T-cell (primary cell): ENCODE measurements at regions not wholly inside any gene's neighbourhood (a gene's known extent, or its start where the extent isn't known, plus 50 kb on each side); places are given as distances from the start of the nearest gene placed in this dataset.

ENCODE experiments used
- ATAC-seq, 4 experiments: fragments of 200-7000 bp in 3 of 4; fragments of 150-1000 bp in 1 of 4; cut with Tn5 transposase; replicated peaks in 1 of 4; 1 replicate in 3 of 4; 2 replicates in 1 of 4; pipeline ENCODE4 v1.10.0; 2021; ENCODE audit warnings: moderate library complexity in 3 of 4, mild to moderate bottlenecking in 2 of 4, moderate number of reproducible peaks in 1 of 4
- CTCF ChIA-PET, 2 donors: fragments of 300-600 bp; sonication (Branson Sonifier 250); formaldehyde crosslinking; loops; one replicate each; lab custom pipeline; 2022; ENCODE audit warnings: antibody characterized with exemption in 2 of 2; lab: Charles Lee
- POLR2A ChIA-PET, 2 donors: fragments of 300-600 bp; sonication (Branson Sonifier 250); formaldehyde crosslinking; loops; one replicate each; lab custom pipeline; 2022; ENCODE audit warnings: antibody characterized with exemption in 2 of 2; lab: Charles Lee
- DNase-seq, 35 experiments: peaks; one replicate each; pipeline versions ENCODE4 v3.0.0 to v3.0.0-alpha.2; 2013 to 2023
- H3K27ac ChIP-seq: one replicate; pipeline ENCODE4 v1.5.1; 2013; ENCODE audit warnings: low read length
- H3K27me3 ChIP-seq, 2 experiments: replicated peaks in 1 of 2; 1 replicate in 1 of 2; 2 replicates in 1 of 2; pipeline versions ENCODE4 v1.6.1 to v1.7.0; 2013; ENCODE audit warnings: low read length in 1 of 2, mixed read lengths in 1 of 2; ENCODE audit not compliant: control insufficient read depth in 2 of 2, insufficient read depth in 2 of 2; ENCODE audit errors: extremely low read depth in 1 of 2
- H3K36me3 ChIP-seq, 2 donors: 1 replicate in 1 of 2; 2 replicates in 1 of 2; pipeline versions ENCODE4 v1.6.1 to v1.7.0; 2013; ENCODE audit warnings: low read length in 1 of 2; ENCODE audit not compliant: control insufficient read depth in 2 of 2, insufficient read depth in 1 of 2; ENCODE audit errors: extremely low read depth in 1 of 2
- H3K4me1 ChIP-seq, 2 experiments: 1 replicate in 1 of 2; 2 replicates in 1 of 2; pipeline versions ENCODE4 v1.6.1 to v1.7.0; 2013; ENCODE audit warnings: low read length in 2 of 2, mixed read lengths in 1 of 2; ENCODE audit not compliant: insufficient read depth in 2 of 2, control insufficient read depth in 1 of 2; ENCODE audit errors: extremely low read depth in 1 of 2
- H3K4me3 ChIP-seq, 2 donors: 1 replicate in 1 of 2; 2 replicates in 1 of 2; pipeline versions ENCODE4 v1.5.1 to v1.7.0; 2013; ENCODE audit warnings: mild to moderate bottlenecking in 2 of 2, low read length in 1 of 2, moderate library complexity in 1 of 2; ENCODE audit not compliant: control insufficient read depth in 1 of 2; ENCODE audit errors: extremely low read depth in 1 of 2
- H3K9me3 ChIP-seq: 2 replicates; pipeline ENCODE4 v1.7.0; 2013
- H3K27ac Mint-ChIP-seq, 2 donors: one replicate each; pipeline ENCODE4 v1.8.0; 2020 to 2021; ENCODE audit warnings: mild to moderate bottlenecking in 2 of 2, mixed read lengths in 2 of 2
- H3K27me3 Mint-ChIP-seq, 2 donors: one replicate each; pipeline ENCODE4 v1.8.0; 2021 to 2022; ENCODE audit warnings: mixed read lengths in 2 of 2
- H3K36me3 Mint-ChIP-seq: one replicate; pipeline ENCODE4 v1.8.0; 2021; ENCODE audit warnings: mixed read lengths
- H3K4me1 Mint-ChIP-seq, 3 donors: one replicate each; pipeline ENCODE4 v1.8.0; 2020 to 2022; ENCODE audit warnings: mixed read lengths in 3 of 3, mild to moderate bottlenecking in 1 of 3
- H3K4me3 Mint-ChIP-seq, 3 donors: one replicate each; pipeline ENCODE4 v1.8.0; 2020 to 2022; ENCODE audit warnings: mild to moderate bottlenecking in 3 of 3, mixed read lengths in 3 of 3, moderate library complexity in 3 of 3
- H3K9me3 Mint-ChIP-seq, 3 donors: one replicate each; pipeline ENCODE4 v1.8.0; 2020 to 2022; ENCODE audit warnings: mixed read lengths in 3 of 3
- WGBS: methylation state at CpG from one replicate; pipeline ENCODE4 v1.1.5; 2013; ENCODE audit warnings: missing lambda C conversion rate; ENCODE audit not compliant: insufficient coverage; 5-methylcytosine and 5-hydroxymethylcytosine counted together

DNA sequence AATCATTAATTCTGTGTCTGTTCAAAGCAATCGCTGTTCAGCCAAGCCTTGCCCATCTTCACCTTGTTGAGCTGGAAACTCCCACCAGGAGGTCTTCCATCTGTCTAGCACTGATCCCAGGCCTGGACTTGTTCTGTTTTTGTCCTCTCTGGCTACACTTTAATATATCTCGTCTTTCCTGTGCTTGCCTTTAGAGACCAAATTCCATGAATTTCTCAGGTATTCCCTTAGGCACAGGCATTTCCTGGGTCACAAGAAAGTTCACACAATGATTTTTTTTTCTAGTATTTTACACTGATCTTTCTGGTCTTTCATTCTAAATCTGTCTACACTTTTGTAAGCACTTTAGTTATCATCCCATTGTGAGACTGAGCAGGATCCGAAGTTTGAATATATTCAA lies 116.4 kb upstream of the CCND2 start:
- no peaks in the 10 kb centered on the region for H3K9me3 ChIP-seq
- Mint-ChIP-seq H3K4me1 (peaks cover 30 to 55% (median 40%) of the 10 kb centered on the region in 3 donors), H3K27me3 (no peaks in the 10 kb centered on the region), H3K9me3 (no peaks in the 10 kb centered on the region), H3K36me3 (no peaks in the 10 kb centered on the region), H3K4me3 (no peak overlapping the region), H3K27ac (no peak overlapping the region)
- POLR2A ChIA-PET: interaction anchor here (0.6 kb wide), 3 partner anchors 18 to 87 kb away, joined by 3 to 9 read pairs (median 5); no protein-coding TSS in a partner anchor
- H3K4me3 ChIP-seq: no peak overlapping the region
- no peaks in the 10 kb centered on the region for H3K27me3 ChIP-seq
- CTCF ChIA-PET: no interaction called here
- no peak overlapping the region for H3K27ac ChIP-seq
- ATAC-seq (no peak), DNase-seq (no peak)
- H3K36me3 ChIP-seq: no peaks in the 10 kb centered on the region
- peaks cover 18 to 35% of the 10 kb centered on the region in 2 experiments for H3K4me1 ChIP-seq
- WGBS: 100% methylated on average over 2 of the region's 3 CpGs

DNA sequence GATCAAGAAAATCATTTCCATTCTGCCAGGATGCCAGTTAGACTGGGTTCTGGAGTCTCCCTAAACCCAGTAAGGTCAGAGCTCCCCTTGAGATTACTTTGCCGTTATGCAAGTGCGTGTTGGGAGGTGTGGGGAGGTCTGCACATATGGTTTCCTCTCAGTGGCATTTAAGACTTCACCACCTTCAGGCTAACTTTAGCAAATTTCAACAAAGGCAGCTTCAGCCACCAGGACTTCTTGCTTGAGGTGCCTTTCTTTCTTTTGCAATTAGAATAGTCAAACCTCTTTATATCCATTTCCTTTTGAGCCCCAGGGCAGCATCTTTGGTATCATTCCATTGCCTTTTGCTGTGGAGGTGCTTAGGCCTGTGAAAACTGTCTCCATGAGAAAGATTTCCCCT lies 117.2 kb upstream of the CCND2 start:
- no peak overlapping the region for H3K27ac ChIP-seq

DNA sequence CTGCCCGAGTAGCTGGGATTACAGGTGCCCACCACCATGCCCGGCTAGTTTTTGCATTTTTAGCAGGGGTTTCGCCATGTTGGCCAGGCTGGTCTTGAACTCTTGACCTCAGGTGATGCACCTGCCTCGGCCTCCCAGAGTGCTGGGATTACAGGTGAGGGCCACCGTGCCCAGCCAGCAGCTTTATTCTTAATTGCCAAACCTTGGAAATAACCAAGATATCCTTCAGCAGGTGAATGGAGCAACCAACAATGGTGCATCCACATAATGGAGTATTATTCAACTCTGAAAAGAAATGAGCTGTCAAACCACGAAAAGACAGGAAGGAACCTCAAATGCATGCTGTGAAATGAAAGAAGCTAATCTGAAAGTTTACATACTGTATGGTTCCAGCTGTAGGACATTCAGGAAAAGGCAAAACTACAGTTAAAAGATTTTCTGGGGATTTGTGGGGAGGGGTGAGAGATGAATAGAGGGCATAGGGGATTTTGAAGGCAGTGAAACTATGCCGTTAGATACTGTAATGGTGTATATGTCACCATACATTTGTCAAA lies 118.8 kb upstream of the CCND2 start:
- WGBS: 75% methylated on average over 6 of the region's 7 CpGs
- Histone ChIP-seq H3K36me3 (no peaks in the 10 kb centered on the region), H3K4me3 (no peak overlapping the region), H3K9me3 (no peaks in the 10 kb centered on the region), H3K27me3 (no peaks in the 10 kb centered on the region), H3K4me1 (peaks cover 19 to 35% of the 10 kb centered on the region in 2 experiments), H3K27ac (peak overlapping the region; percentile 23)
- DNase-seq: no peak
- peaks cover 0 to 4% (median 4%) of the 10 kb centered on the region in 3 donors for H3K9me3 Mint-ChIP-seq
- POLR2A ChIA-PET: interaction anchor here (0.6 to 0.7 kb wide), 2 partner anchors 14 to 214 kb away, joined by 4 to 5 read pairs; no protein-coding TSS in a partner anchor
- peak overlapping the region in 1 of 3 donors; percentile 62 for H3K4me3 Mint-ChIP-seq
- CTCF ChIA-PET: interaction anchor here (0.7 to 2.7 kb wide), 4 partner anchors 10 to 226 kb away, joined by 3 to 7 read pairs (median 4); no protein-coding TSS in a partner anchor
- H3K36me3 Mint-ChIP-seq: peaks cover 3% of the 10 kb centered on the region
- H3K27ac Mint-ChIP-seq: peak overlapping the region in 1 of 2 donors; percentile 92
- ATAC-seq: no peak
- H3K27me3 Mint-ChIP-seq: no peaks in the 10 kb centered on the region
- H3K4me1 Mint-ChIP-seq: peaks cover 35 to 71% (median 46%) of the 10 kb centered on the region in 3 donors

More for the DNA sequence above, 117.2 kb upstream of the CCND2 start:
- peaks cover 35 to 63% (median 46%) of the 10 kb centered on the region in 3 donors for H3K4me1 Mint-ChIP-seq
- Histone ChIP-seq H3K36me3 (no peaks in the 10 kb centered on the region), H3K4me3 (no peak overlapping the region), H3K9me3 (no peaks in the 10 kb centered on the region), H3K4me1 (peaks cover 19 to 35% of the 10 kb centered on the region in 2 experiments), H3K27me3 (no peaks in the 10 kb centered on the region)
- CTCF ChIA-PET: interaction anchor here in 1 of 2 donors (0.5 kb wide), 1 partner anchor 8 kb away, joined by 9 read pairs; no protein-coding TSS in a partner anchor
- no peaks in the 10 kb centered on the region for H3K27me3 Mint-ChIP-seq
- H3K9me3 Mint-ChIP-seq: peaks cover 0 to 3% (median 3%) of the 10 kb centered on the region in 3 donors
- ATAC-seq (no peak), DNase-seq (no peak)
- whole genome bisulfite sequencing: no CpG with 5 or more reads among the region's 2 CpGs
- POLR2A ChIA-PET: interaction anchor here in 1 of 2 donors (0.6 kb wide), 1 partner anchor 86 kb away, joined by 9 read pairs; no protein-coding TSS in a partner anchor
- H3K4me3 Mint-ChIP-seq: no peak overlapping the region
- no peak overlapping the region for H3K27ac Mint-ChIP-seq
- H3K36me3 Mint-ChIP-seq: no peaks in the 10 kb centered on the region

DNA sequence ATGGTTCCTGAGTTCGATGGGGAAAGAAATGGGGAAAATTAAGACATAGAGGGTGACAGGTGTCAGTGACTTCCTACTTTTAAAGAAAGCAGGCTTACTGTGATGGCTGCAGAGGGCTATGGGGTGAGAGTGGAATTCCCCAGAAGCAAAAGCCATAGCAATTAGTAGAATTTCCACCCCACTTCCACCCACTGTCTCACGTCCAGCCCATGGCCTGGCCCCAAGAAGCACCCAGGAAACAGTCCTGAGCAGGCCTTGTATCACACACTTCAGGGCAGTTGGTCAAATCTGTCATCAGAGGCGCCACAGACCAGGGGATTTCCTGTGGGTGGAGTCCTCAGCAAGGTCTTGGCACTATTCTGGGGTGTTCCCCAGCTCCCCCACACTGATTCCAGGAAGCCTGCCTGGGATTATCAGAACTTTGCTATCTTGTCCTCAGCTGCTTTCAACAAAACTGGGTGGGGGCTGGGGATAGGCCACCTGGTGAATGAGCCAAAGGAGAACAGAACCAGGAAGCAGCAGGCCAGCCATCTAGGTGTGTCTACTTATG lies 120.1 kb upstream of the CCND2 start:
- Mint-ChIP-seq H3K4me3 (peak overlapping the region in 2 of 3 donors; percentile 13 to 62), H3K27ac (peak overlapping the region; percentile 88 to 92), H3K27me3 (no peaks in the 10 kb centered on the region), H3K9me3 (peaks cover 0 to 4% (median 4%) of the 10 kb centered on the region in 3 donors), H3K36me3 (peaks cover 3% of the 10 kb centered on the region), H3K4me1 (peaks cover 42 to 73% (median 54%) of the 10 kb centered on the region in 3 donors)
- Histone ChIP-seq H3K27ac (peak overlapping the region; percentile 74), H3K9me3 (no peaks in the 10 kb centered on the region), H3K4me1 (peaks cover 19 to 39% of the 10 kb centered on the region in 2 experiments), H3K27me3 (no peaks in the 10 kb centered on the region), H3K4me3 (no peak overlapping the region), H3K36me3 (no peaks in the 10 kb centered on the region)
- ChIA-PET POLR2A (no interaction called here), CTCF (interaction anchor here (1.2 to 2.7 kb wide), 2 partner anchors 10 to 11 kb away, joined by 3 to 7 read pairs; no protein-coding TSS in a partner anchor)
- ATAC-seq: peak; percentile 59 to 75 (median 68)
- WGBS: 20% methylated on average over 2 of the region's 3 CpGs
- DNase-seq: peak in 18 of 35 experiments; percentile 8 to 70 (median 21)

DNA sequence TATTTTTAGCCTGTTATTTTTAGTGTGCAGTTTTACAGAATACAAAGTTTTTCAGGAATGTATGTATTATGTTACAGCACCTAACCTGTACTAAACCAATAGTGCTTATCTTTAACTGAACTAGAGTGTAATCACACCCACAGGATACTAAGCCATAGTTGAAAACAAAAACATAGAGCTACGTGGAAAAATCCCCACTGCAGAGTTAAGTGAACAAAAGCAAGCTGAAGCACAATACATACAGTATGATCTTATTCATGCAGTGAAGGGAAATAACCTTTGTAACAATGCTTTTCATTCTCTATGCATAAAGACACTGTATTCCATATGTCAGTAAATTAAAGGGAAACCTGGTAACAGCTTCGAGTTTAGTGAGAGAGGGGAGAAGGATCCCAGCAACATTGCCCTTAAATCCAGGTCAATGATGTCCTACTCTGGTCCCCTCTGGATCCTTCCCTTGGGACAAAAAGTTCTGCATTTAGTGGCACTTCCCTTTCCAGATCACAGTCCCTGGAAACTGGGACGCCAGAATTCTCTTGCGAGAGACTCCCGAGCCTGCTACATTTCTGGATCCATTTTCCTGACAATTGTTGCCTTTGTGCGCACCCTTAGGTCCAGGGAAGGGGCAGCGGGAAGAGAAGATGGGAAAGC lies 121.3 kb upstream of the CCND2 start:
- Mint-ChIP-seq H3K4me3 (peak overlapping the region in 1 of 3 donors; percentile 62), H3K4me1 (peaks cover 50 to 82% (median 58%) of the 10 kb centered on the region in 3 donors), H3K27ac (peak overlapping the region; percentile 88 to 92), H3K27me3 (no peaks in the 10 kb centered on the region), H3K9me3 (peaks cover 0 to 4% (median 4%) of the 10 kb centered on the region in 3 donors), H3K36me3 (peaks cover 3% of the 10 kb centered on the region)
- ATAC-seq: peak in 3 of 4 experiments; percentile 34 to 75 (median 34)
- ChIA-PET CTCF (interaction anchor here in 1 of 2 donors (0.8 to 1.5 kb wide), 3 partner anchors 8 to 266 kb away, joined by 3 to 9 read pairs (median 3); no protein-coding TSS in a partner anchor), POLR2A (interaction anchor here in 1 of 2 donors (0.6 kb wide), 1 partner anchor 117 kb away, joined by 6 read pairs; no protein-coding TSS in a partner anchor)
- Histone ChIP-seq H3K36me3 (no peaks in the 10 kb centered on the region), H3K27ac (peak overlapping the region; percentile 74), H3K27me3 (no peaks in the 10 kb centered on the region), H3K4me1 (peaks cover 19 to 47% of the 10 kb centered on the region in 2 experiments), H3K9me3 (no peaks in the 10 kb centered on the region), H3K4me3 (no peak overlapping the region)
- peak in 1 of 35 experiments; percentile 41 for DNase-seq
- 97% methylated on average over 5 of the region's 7 CpGs for WGBS
